Spleen (tissue), 11 donors: ENCODE measurements at regions not wholly inside any gene's neighbourhood (a gene's known extent, or its start where the extent isn't known, plus 50 kb on each side); places are given as distances from the start of the nearest gene placed in this dataset.

Experiments used
- DNase-seq: peaks from one replicate; pipeline ENCODE4 v3.0.0-alpha.2; 2020
- H3K27ac ChIP-seq, 8 donors: fragments of 200-600 bp; sonication (generic) in 7 of 8; 1 replicate in 4 of 8; 2 replicates in 4 of 8; pipeline versions ENCODE4 v1.5.0 to v1.8.0; 2016 to 2021; ENCODE audit warnings: inconsistent platforms in 4 of 8, mild to moderate bottlenecking in 4 of 8, moderate library complexity in 1 of 8
- H3K27me3 ChIP-seq, 7 donors: fragments of 200-600 bp; sonication (generic) in 6 of 7; replicated peaks in 1 of 7; 1 replicate in 4 of 7; 2 replicates in 3 of 7; pipeline versions ENCODE4 v1.5.0 to v1.8.0; 2016 to 2021; ENCODE audit warnings: inconsistent platforms in 3 of 7, mild to moderate bottlenecking in 1 of 7
- H3K36me3 ChIP-seq, 6 donors: fragments of 200-600 bp; sonication (generic) in 5 of 6; 1 replicate in 4 of 6; 2 replicates in 2 of 6; pipeline versions ENCODE4 v1.5.0 to v1.8.0; 2016 to 2021; ENCODE audit warnings: inconsistent platforms in 2 of 6
- H3K4me1 ChIP-seq, 6 donors: fragments of 200-600 bp; sonication (generic) in 5 of 6; 1 replicate in 3 of 6; 2 replicates in 3 of 6; pipeline versions ENCODE4 v1.5.0 to v1.8.0; 2016 to 2021; ENCODE audit warnings: inconsistent platforms in 3 of 6
- H3K4me3 ChIP-seq, 8 donors: fragments of 200-600 bp; sonication (generic) in 7 of 8; 1 replicate in 4 of 8; 2 replicates in 4 of 8; pipeline versions ENCODE4 v1.5.0 to v1.8.0; 2016 to 2021; ENCODE audit warnings: inconsistent platforms in 4 of 8, mild to moderate bottlenecking in 4 of 8, moderate library complexity in 2 of 8
- H3K9me3 ChIP-seq, 8 donors: fragments of 200-600 bp; sonication (generic) in 7 of 8; 1 replicate in 4 of 8; 2 replicates in 4 of 8; pipeline versions ENCODE4 v1.5.0 to v1.8.0; 2016 to 2021; ENCODE audit warnings: inconsistent platforms in 4 of 8
- POLR2A ChIP-seq, 3 donors: fragments of 450-650 bp; IDR thresholded peaks; one replicate each; pipeline ENCODE4 v1.5.1; 2017; ENCODE audit warnings: antibody characterized with exemption in 3 of 3, mild to moderate bottlenecking in 1 of 3
- POLR2AphosphoS5 ChIP-seq, 3 donors: sonication (generic); formaldehyde crosslinking; IDR thresholded peaks; one replicate each; pipeline ENCODE4 v1.5.1; 2017; ENCODE audit warnings: antibody characterized with exemption in 3 of 3
- WGBS, 5 donors: extraction: QIAGEN DNeasy Blood & Tissue Kit in 3 of 5; methylation state at CpG; one replicate each; pipeline versions ENCODE4 v1.1.5 to v1.1.7; 2013 to 2018; 5-methylcytosine and 5-hydroxymethylcytosine counted together
- intact Hi-C: fragments of 100-400 bp; cut with DNase I; formaldehyde crosslinking; loops from one replicate; pipeline ENCODE4 v1.15.0; 2023; ENCODE audit warnings: low total_unique reads
- TF ChIP-seq, protein P1 (sequence below), 11 experiments: fragments of 200-600 bp in 7 of 11; fragments of 450-650 bp in 4 of 11; sonication (generic) in 4 of 11; IDR thresholded peaks in 8 of 11; conservative IDR thresholded peaks in 3 of 11; 1 replicate in 7 of 11; 2 replicates in 4 of 11; pipeline versions ENCODE4 v1.4.0 to v1.8.0; 2016 to 2021; ENCODE audit warnings: antibody characterized with exemption in 11 of 11, inconsistent platforms in 4 of 11, mild to moderate bottlenecking in 1 of 11
- donor health status: healthy with polysubstance abuse.
- donor health status: DM: no; HTN: no; CAD: no; lungs with moderate emphysema.
- donor health status: DM: no; HTN: no; CAD: no.
- donor health status: Bipolar disorder and iron deficiency.
- donor health status: healthy.
- donor health status: DM: no; HTN: no; CAD: no.
- donor health status: DM: yes; HTN: yes; CAD: no.

GRCh38 chr2:236665101-236665500 lies 95.5 kb downstream of the ACKR3 start:
- H3K9me3 ChIP-seq, result peaks cover 0 to 12% (median 3%) of the 10 kb centered on the region in 8 donors
- no peak overlapping the region for H3K4me3 ChIP-seq
- no peak overlapping the region for H3K27ac ChIP-seq
- DNase-seq, result no peak
- no peaks in the 10 kb centered on the region for H3K36me3 ChIP-seq
- intact Hi-C loops, result no loop called here
- TF ChIP-seq, protein P1, sequence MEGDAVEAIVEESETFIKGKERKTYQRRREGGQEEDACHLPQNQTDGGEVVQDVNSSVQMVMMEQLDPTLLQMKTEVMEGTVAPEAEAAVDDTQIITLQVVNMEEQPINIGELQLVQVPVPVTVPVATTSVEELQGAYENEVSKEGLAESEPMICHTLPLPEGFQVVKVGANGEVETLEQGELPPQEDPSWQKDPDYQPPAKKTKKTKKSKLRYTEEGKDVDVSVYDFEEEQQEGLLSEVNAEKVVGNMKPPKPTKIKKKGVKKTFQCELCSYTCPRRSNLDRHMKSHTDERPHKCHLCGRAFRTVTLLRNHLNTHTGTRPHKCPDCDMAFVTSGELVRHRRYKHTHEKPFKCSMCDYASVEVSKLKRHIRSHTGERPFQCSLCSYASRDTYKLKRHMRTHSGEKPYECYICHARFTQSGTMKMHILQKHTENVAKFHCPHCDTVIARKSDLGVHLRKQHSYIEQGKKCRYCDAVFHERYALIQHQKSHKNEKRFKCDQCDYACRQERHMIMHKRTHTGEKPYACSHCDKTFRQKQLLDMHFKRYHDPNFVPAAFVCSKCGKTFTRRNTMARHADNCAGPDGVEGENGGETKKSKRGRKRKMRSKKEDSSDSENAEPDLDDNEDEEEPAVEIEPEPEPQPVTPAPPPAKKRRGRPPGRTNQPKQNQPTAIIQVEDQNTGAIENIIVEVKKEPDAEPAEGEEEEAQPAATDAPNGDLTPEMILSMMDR (IDR thresholded peaks at IDR 0.05 in 8 of 11, conservative IDR thresholded peaks at IDR 0.05 in 3 of 11), result no peak
- TF ChIP-seq POLR2AphosphoS5 (IDR thresholded peaks at IDR 0.05), result no peak
- TF ChIP-seq POLR2A (IDR thresholded peaks at IDR 0.05), result no peak
- H3K27me3 ChIP-seq, result peaks cover 0 to 29% (median 0%) of the 10 kb centered on the region in 7 donors
- no peaks in the 10 kb centered on the region for H3K4me1 ChIP-seq
- WGBS, 5 donors, result 86 to 93% (median 90%) methylated on average over 7 of the region's 7 CpGs

DNA sequence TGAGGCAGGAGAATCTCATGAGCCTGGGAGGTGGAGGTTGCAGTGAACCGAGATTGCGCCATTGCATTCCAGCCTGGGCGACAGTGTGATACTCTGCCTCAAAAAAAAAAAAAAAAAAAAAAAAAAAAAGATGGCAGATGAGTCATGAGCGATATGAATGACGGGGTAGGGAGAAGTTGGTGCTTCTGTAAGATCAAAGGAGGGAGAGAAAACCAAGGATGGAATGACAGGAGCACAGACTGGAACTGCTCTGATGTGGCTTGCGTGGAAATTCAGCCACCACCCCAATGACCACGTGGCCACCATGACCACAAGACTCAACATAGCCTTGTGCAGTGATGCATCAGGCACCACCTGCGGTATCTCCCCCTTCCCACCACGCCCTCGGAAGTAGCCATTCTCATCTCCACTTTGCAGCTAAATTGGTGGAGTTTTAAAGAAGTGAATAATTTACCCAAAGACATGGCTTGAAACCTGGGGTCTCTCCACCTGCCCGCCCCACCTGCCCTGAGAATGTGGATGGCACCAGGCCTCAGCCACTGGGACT lies 96.0 kb downstream of the ACKR3 start:
- intact Hi-C loops, result no loop called here
- H3K27me3 ChIP-seq, result peaks cover 0 to 31% (median 0%) of the 10 kb centered on the region in 7 donors
- H3K9me3 ChIP-seq, result peaks cover 0 to 12% (median 3%) of the 10 kb centered on the region in 8 donors
- H3K4me3 ChIP-seq, result no peak overlapping the region
- TF ChIP-seq POLR2AphosphoS5 (IDR thresholded peaks at IDR 0.05), result no peak
- TF ChIP-seq POLR2A (IDR thresholded peaks at IDR 0.05), result no peak
- TF ChIP-seq, protein P1 (IDR thresholded peaks at IDR 0.05 in 8 of 11, conservative IDR thresholded peaks at IDR 0.05 in 3 of 11), result no peak
- H3K4me1 ChIP-seq, result no peaks in the 10 kb centered on the region
- H3K36me3 ChIP-seq, result no peaks in the 10 kb centered on the region
- no peak for DNase-seq
- no peak overlapping the region for H3K27ac ChIP-seq
- 76 to 95% (median 84%) methylated on average over 11 of the region's 11 CpGs for WGBS, 5 donors

DNA sequence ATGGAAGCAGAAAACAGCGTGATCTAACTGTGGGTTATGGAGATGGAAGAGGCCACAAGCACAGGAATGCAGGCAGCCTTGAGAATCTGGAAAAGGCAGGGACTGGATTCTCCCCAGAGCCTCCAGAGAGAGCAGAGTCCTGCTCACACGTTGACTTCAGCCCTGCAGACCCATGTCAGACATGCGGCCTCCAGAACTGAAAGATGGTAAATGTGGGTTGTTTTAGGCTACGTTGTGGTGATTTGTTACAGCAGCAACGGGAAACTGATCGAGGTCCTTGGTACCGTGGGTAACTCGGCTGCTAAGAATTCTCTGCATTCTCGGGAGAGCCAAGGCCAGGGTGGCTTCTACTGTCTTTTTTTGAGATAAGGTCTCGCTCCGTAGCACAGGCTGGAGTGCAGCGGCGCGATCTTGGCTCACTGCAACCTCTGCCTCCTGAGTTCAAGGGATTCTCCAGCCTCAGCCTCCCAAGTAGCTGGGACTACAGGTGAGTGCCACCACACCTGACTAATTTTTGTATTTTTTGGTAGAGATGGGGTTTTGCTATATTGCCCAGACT lies 97.1 kb downstream of the ACKR3 start:
- Histone ChIP-seq H3K9me3 (peaks cover 0 to 12% (median 3%) of the 10 kb centered on the region in 8 donors), H3K4me1 (no peaks in the 10 kb centered on the region), H3K4me3 (no peak overlapping the region), H3K36me3 (no peaks in the 10 kb centered on the region), H3K27me3 (peaks cover 0 to 23% (median 0%) of the 10 kb centered on the region in 7 donors), H3K27ac (no peak overlapping the region)
- DNase-seq, result no peak
- 89 to 97% (median 92%) methylated on average over 14 of the region's 14 CpGs for WGBS, 5 donors
- intact Hi-C loops, result no loop called here
- TF ChIP-seq POLR2AphosphoS5 (IDR thresholded peaks at IDR 0.05) (no peak), POLR2A (IDR thresholded peaks at IDR 0.05) (no peak)
- TF ChIP-seq, protein P1 (IDR thresholded peaks at IDR 0.05 in 8 of 11, conservative IDR thresholded peaks at IDR 0.05 in 3 of 11), result no peak

- peaks cover 0 to 12% (median 3%) of the 10 kb centered on the region in 8 donors for H3K9me3 ChIP-seq
- peaks cover 0 to 15% (median 0%) of the 10 kb centered on the region in 7 donors for H3K27me3 ChIP-seq
- H3K4me3 ChIP-seq, result no peak overlapping the region
- no peaks in the 10 kb centered on the region for H3K36me3 ChIP-seq
- H3K4me1 ChIP-seq, result no peaks in the 10 kb centered on the region
- TF ChIP-seq, protein P1 (IDR thresholded peaks at IDR 0.05 in 8 of 11, conservative IDR thresholded peaks at IDR 0.05 in 3 of 11), result no peak
- TF ChIP-seq POLR2AphosphoS5 (IDR thresholded peaks at IDR 0.05) (no peak), POLR2A (IDR thresholded peaks at IDR 0.05) (no peak)
- WGBS, 5 donors, result 91 to 96% (median 95%) methylated on average over 4 of the region's 4 CpGs
- DNase-seq, result no peak
- no peak overlapping the region for H3K27ac ChIP-seq
- intact Hi-C loops, result no loop called here
Measured at GRCh38 chr2:236667526-236667925, 97.9 kb downstream of the ACKR3 start.
